ENCODE measurements at regions not wholly inside any gene's neighbourhood (a gene's known extent, or its start where the extent isn't known, plus 50 kb on each side); places are given as distances from the start of the nearest gene placed in this dataset.

DNA sequence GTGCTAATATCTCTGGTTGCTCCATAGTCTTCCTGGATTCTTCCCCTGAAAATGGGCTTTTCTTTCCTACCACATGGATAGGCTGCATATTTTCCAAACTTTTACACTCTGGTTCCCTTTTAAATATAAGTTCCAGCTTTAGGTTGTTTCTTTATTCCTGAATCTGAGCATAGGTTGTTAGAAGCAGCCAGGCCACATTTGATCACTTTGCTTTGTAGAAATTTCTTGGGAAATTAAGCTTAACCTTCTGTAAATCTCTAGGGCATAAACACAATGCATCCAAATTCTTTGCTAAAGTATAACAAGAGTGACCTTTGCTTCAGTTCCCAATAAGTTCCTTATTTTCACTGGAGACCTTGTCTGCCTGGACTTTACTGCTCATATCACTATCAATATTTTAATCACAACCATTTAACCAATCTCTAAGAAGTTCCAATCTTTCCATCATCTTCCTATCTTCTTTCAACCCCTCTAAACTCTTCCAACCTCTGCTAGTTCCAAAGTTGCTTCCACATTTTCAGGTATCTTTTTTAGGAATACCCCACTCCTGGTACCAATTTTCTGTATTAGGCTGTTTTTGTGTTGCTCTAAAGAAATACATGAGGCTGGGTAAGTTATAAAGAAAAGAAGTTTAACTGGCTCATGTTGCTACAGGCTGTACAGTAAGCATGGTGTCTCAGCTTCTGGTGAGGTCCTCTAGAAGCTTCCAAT, 389.6 kb upstream of the HS6ST1 start:
- Histone ChIP-seq H3K27ac (ENCODE audit: low read length) (no peak overlapping the region), H3K9me3 (ENCODE audit: insufficient read depth, low read length) (peaks cover 5% of the 10 kb centered on the region; the same call in 1 of the 2 replicates), H4K20me1 (ENCODE audit: insufficient read depth, low read length) (no peaks in the 10 kb centered on the region), H2AFZ (ENCODE audit: low read depth, low read length) (no peak overlapping the region), H3K4me1 (ENCODE audit: low read length) (no peaks in the 10 kb centered on the region), H3K4me3 (ENCODE audit: low read length) (no peak overlapping the region), H3K9ac (ENCODE audit: low read length) (no peak overlapping the region), H3K36me3 (replicated peaks; ENCODE audit: low read depth, low read length) (no peaks in the 10 kb centered on the region), H3K79me2 (ENCODE audit: low read length) (no peaks in the 10 kb centered on the region), H3K4me2 (ENCODE audit: low read length) (no peak overlapping the region), H3K27me3 (ENCODE audit: low read depth, low read length) (no peaks in the 10 kb centered on the region)
- TF ChIP-seq, protein P1, sequence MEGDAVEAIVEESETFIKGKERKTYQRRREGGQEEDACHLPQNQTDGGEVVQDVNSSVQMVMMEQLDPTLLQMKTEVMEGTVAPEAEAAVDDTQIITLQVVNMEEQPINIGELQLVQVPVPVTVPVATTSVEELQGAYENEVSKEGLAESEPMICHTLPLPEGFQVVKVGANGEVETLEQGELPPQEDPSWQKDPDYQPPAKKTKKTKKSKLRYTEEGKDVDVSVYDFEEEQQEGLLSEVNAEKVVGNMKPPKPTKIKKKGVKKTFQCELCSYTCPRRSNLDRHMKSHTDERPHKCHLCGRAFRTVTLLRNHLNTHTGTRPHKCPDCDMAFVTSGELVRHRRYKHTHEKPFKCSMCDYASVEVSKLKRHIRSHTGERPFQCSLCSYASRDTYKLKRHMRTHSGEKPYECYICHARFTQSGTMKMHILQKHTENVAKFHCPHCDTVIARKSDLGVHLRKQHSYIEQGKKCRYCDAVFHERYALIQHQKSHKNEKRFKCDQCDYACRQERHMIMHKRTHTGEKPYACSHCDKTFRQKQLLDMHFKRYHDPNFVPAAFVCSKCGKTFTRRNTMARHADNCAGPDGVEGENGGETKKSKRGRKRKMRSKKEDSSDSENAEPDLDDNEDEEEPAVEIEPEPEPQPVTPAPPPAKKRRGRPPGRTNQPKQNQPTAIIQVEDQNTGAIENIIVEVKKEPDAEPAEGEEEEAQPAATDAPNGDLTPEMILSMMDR (IDR thresholded peaks at IDR 0.05; ENCODE audit: low read depth, low read length): no peak

DNA sequence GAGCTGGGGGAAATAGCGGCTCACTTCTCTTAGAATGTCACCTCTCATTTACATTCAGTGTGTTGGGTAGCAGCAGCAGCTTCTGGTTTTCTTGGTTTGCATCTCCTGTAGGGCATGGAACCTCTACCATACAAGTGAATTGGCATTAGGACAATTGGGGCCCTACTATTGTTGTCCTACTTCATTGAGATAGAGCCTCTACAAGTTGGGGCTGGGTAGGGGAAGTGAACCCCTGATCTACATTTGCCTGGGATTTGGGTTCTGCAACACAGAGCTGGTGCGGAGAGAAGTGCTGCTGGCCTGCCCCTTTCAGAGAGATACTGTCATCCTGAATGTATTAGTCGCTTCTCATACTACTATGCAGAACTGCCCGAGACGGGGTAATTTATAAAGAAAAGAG, 391.6 kb upstream of the HS6ST1 start:
- no peak overlapping the region for H2AFZ ChIP-seq (ENCODE audit: low read depth, low read length)
- H3K4me3 ChIP-seq (ENCODE audit: low read length): no peak overlapping the region
- no peak overlapping the region for H3K27ac ChIP-seq (ENCODE audit: low read length)
- no peaks in the 10 kb centered on the region for H3K79me2 ChIP-seq (ENCODE audit: low read length)
- H3K4me2 ChIP-seq (ENCODE audit: low read length): no peak overlapping the region
- TF ChIP-seq EZH2phosphoT487 (IDR thresholded peaks at IDR 0.05; ENCODE audit: low read depth): no peak
- TF ChIP-seq, protein P1 (IDR thresholded peaks at IDR 0.05; ENCODE audit: low read depth, low read length): no peak
- no peak overlapping the region for H3K9ac ChIP-seq (ENCODE audit: low read length)
- no peaks in the 10 kb centered on the region for H3K4me1 ChIP-seq (ENCODE audit: low read length)
- no peaks in the 10 kb centered on the region for H3K36me3 ChIP-seq (replicated peaks; ENCODE audit: low read depth, low read length)
- H3K9me3 ChIP-seq (ENCODE audit: insufficient read depth, low read length): peaks cover 5% of the 10 kb centered on the region; the same call in 1 of the 2 replicates
- no peaks in the 10 kb centered on the region for H3K27me3 ChIP-seq (ENCODE audit: low read depth, low read length)
- H4K20me1 ChIP-seq (ENCODE audit: insufficient read depth, low read length): no peaks in the 10 kb centered on the region

DNA sequence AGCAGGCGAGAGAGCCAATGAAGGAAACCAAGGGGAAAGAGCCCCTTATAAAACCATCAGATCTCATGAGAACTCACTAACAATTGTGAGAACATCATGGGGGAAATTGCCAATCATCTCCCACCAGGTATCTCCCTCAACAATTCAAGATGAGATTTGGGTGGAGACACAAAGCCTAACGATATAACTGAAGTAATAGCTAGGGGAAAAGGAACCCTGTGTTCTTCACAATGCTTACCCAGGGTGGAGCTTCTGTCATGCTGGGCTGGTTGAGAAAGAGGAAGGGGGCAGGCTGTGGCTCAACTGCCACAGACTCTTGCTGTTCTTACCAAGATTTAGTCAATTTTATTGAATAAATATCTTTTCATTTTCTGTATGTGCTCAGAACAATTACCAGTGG, 392.1 kb upstream of the HS6ST1 start:
- Histone ChIP-seq H3K4me3 (ENCODE audit: low read length) (no peak overlapping the region), H3K4me1 (ENCODE audit: low read length) (no peaks in the 10 kb centered on the region), H3K9ac (ENCODE audit: low read length) (no peak overlapping the region), H3K27ac (ENCODE audit: low read length) (no peak overlapping the region), H3K36me3 (replicated peaks; ENCODE audit: low read depth, low read length) (no peaks in the 10 kb centered on the region), H4K20me1 (ENCODE audit: insufficient read depth, low read length) (no peaks in the 10 kb centered on the region), H3K27me3 (ENCODE audit: low read depth, low read length) (no peaks in the 10 kb centered on the region), H3K4me2 (ENCODE audit: low read length) (no peak overlapping the region), H2AFZ (ENCODE audit: low read depth, low read length) (no peak overlapping the region), H3K79me2 (ENCODE audit: low read length) (no peaks in the 10 kb centered on the region), H3K9me3 (ENCODE audit: insufficient read depth, low read length) (peaks cover 5% of the 10 kb centered on the region; the same call in 1 of the 2 replicates)
- no peak for TF ChIP-seq EZH2phosphoT487 (IDR thresholded peaks at IDR 0.05; ENCODE audit: low read depth)

DNA sequence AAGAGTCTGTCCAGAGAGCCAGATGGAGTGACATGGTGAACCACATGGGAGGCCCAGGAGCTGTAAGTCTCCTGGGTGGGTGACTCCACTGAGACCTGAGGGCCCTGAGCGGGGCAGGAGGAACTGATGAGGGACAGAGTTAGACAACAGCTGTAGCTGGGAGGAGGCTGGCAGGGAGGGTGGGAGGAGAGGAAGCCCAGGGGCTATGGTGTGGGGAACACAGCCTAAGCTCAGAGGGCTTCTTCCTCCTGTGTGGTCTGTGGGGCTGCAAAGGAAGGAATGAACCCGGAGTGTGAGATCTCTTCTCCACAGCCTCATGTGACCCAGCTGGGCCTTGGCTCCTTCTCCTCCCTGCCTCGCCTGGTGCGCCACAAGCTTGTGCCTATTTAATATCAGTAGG, 395.6 kb upstream of the HS6ST1 start:
- Histone ChIP-seq H4K20me1 (ENCODE audit: insufficient read depth, low read length) (no peaks in the 10 kb centered on the region), H2AFZ (ENCODE audit: low read depth, low read length) (no peak overlapping the region), H3K27me3 (ENCODE audit: low read depth, low read length) (peaks cover 12% of the 10 kb centered on the region), H3K9ac (ENCODE audit: low read length) (no peak overlapping the region), H3K4me1 (ENCODE audit: low read length) (no peaks in the 10 kb centered on the region), H3K36me3 (replicated peaks; ENCODE audit: low read depth, low read length) (no peaks in the 10 kb centered on the region), H3K9me3 (ENCODE audit: insufficient read depth, low read length) (no peaks in the 10 kb centered on the region), H3K4me3 (ENCODE audit: low read length) (no peak overlapping the region), H3K79me2 (ENCODE audit: low read length) (no peaks in the 10 kb centered on the region), H3K4me2 (ENCODE audit: low read length) (no peak overlapping the region), H3K27ac (ENCODE audit: low read length) (no peak overlapping the region)
- TF ChIP-seq, protein P1 (IDR thresholded peaks at IDR 0.05; ENCODE audit: low read depth, low read length): no peak
- TF ChIP-seq EZH2phosphoT487 (IDR thresholded peaks at IDR 0.05; ENCODE audit: low read depth): no peak
